Neutrophil (primary cell): ENCODE measurements at regions not wholly inside any gene's neighbourhood (a gene's known extent, or its start where the extent isn't known, plus 50 kb on each side); places are given as distances from the start of the nearest gene placed in this dataset.

Experiments
- H3K27ac ChIP-seq: fragments of 200-600 bp; sonication (generic); 2 replicates; pipeline ENCODE4 v1.5.1; 2016; ENCODE audit warnings: mild to moderate bottlenecking, moderate library complexity
- H3K27me3 ChIP-seq: fragments of 200-600 bp; sonication (generic); 2 replicates; pipeline ENCODE4 v1.6.0; 2016; ENCODE audit warnings: mild to moderate bottlenecking
- H3K36me3 ChIP-seq: fragments of 200-600 bp; sonication (generic); 2 replicates; pipeline ENCODE4 v1.5.1; 2017
- H3K4me1 ChIP-seq, 2 experiments: fragments of 200-600 bp in 1 of 2; sonication (generic) in 1 of 2; 1 replicate in 1 of 2; 2 replicates in 1 of 2; pipeline versions ENCODE4 v1.5.1 to v1.6.1; 2013 to 2016; ENCODE audit warnings: low read depth in 1 of 2, low read length in 1 of 2, mild to moderate bottlenecking in 1 of 2, moderate library complexity in 1 of 2; ENCODE audit not compliant: control insufficient read depth in 1 of 2, insufficient read depth in 1 of 2
- H3K4me3 ChIP-seq, 2 experiments: fragments of 200-600 bp in 1 of 2; sonication (generic) in 1 of 2; 1 replicate in 1 of 2; 2 replicates in 1 of 2; pipeline ENCODE4 v1.5.1; 2013 to 2016; ENCODE audit warnings: low read depth in 1 of 2, low read length in 1 of 2, mild to moderate bottlenecking in 1 of 2, moderate library complexity in 1 of 2
- H3K9me3 ChIP-seq: fragments of 200-600 bp; sonication (generic); 2 replicates; pipeline ENCODE4 v1.5.1; 2016
- CTCF ChIP-seq: fragments of 200-600 bp; sonication (generic); IDR thresholded peaks from 2 replicates; pipeline ENCODE4 v1.5.1; 2016; ENCODE audit warnings: antibody characterized with exemption

GRCh38 chr2:64937687-64938491 lies 51.3 kb upstream of the SLC1A4 start:
- H3K4me3 ChIP-seq: no peak overlapping the region
- no peaks in the 10 kb centered on the region for H3K9me3 ChIP-seq
- no peaks in the 10 kb centered on the region for H3K27me3 ChIP-seq
- H3K4me1 ChIP-seq: peaks cover 39 to 45% of the 10 kb centered on the region in 2 experiments
- no peak overlapping the region for H3K27ac ChIP-seq
- H3K36me3 ChIP-seq: no peaks in the 10 kb centered on the region
- no peak for TF ChIP-seq CTCF

GRCh38 chr2:64938607-64939285 lies 50.5 kb upstream of the SLC1A4 start:
- Histone ChIP-seq H3K27ac (no peak overlapping the region), H3K9me3 (no peaks in the 10 kb centered on the region), H3K27me3 (no peaks in the 10 kb centered on the region), H3K4me3 (no peak overlapping the region), H3K4me1 (peaks cover 45 to 50% of the 10 kb centered on the region in 2 experiments), H3K36me3 (no peaks in the 10 kb centered on the region)
- no peak for TF ChIP-seq CTCF

GRCh38 chr2:64939332-64939917 lies 49.8 kb upstream of the SLC1A4 start:
- no peak for TF ChIP-seq CTCF
- no peak overlapping the region for H3K4me3 ChIP-seq
- no peaks in the 10 kb centered on the region for H3K27me3 ChIP-seq
- H3K27ac ChIP-seq: no peak overlapping the region
- no peaks in the 10 kb centered on the region for H3K36me3 ChIP-seq
- H3K9me3 ChIP-seq: no peaks in the 10 kb centered on the region
- peaks cover 51 to 57% of the 10 kb centered on the region in 2 experiments for H3K4me1 ChIP-seq
